SKM-1 (cell line): ENCODE measurements at regions not wholly inside any gene's neighbourhood (a gene's known extent, or its start where the extent isn't known, plus 50 kb on each side); places are given as distances from the start of the nearest gene placed in this dataset.

Experiments used
- DNase-seq: peaks from one replicate; lab custom pipeline; 2025; ENCODE audit not compliant: unreplicated experiment; lab: John Stamatoyannopoulos, UW

DNA sequence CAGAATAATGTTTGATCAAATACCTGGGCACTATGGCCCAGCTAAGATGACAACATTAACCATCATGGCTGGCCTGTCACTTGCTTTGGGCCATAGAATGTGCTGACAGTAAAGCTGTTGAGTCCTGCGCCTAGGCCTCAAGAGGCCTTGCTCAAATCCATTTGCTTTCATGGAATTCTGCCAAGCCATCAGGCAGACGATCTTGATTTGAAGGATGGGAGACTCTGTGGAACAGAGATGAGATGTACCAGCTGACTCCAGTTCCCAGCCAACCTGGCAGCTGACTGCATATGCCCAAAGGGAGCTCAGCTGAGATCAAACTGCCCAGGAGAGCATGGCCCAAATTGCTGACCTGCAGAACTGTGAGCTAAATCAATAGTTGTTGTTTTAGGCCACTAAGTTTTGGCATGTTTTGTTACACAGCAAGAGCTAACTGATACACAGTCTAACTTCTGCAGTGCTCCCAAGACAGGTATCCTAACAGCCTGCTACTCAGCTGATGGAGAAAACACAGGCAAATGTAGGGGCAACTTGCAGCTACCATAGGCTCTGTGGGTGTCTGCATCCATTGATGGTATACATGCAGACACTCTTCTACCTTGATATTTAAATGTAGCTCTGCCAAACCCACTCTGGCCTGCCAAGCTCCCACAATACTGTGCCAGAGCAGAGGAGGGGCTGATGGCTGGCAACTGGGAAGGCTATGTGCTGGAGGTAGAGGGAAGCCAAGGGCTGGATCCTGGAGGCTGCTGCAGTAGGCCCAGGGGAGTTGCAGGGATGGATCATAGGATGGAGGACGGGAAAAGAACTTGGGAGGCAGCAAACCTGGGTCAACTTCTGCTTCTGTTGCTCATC, 55.2 kb upstream of the RNF24 start:
- DNase-seq: no peak

DNA sequence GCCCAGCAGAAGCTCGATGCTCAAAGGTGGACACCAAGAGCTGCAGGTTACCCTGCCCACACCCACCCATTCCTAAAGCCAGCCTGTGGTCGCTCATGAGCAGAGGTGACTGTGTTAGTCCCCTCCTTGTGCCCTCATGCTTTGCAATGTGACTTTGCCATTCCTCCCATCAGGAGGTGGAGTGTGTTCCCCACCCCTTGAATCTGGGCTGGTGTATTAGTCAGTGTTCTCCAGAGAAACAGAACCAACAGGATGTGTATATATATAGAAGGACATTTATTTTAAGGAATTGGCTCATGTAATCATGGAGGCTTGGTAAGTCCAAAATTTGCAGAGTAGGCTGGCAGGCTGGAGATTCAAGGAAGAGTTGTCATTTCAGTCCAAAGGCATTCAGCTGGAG, 54.4 kb upstream of the RNF24 start:
- no peak for DNase-seq

DNA sequence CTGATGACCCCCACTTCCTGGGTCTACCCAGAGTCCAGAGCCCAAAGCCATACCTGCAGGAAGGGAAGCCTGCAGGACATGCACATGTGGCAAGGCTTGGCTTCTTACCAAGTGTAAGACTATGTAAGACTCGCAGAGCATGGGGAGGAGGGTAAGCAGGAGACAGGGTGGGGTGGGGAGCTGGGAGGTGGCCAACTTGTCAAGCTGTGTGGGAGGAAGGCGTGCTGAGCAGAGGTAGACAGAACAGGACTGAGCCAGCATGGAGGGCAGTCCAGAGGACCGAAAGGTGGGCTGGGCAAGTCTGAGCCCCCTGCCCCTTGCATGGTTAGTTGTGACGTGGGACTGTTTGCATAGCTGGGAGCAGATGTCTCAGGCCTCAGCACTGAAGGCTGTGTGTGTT, 53.4 kb upstream of the RNF24 start:
- no peak for DNase-seq

DNA sequence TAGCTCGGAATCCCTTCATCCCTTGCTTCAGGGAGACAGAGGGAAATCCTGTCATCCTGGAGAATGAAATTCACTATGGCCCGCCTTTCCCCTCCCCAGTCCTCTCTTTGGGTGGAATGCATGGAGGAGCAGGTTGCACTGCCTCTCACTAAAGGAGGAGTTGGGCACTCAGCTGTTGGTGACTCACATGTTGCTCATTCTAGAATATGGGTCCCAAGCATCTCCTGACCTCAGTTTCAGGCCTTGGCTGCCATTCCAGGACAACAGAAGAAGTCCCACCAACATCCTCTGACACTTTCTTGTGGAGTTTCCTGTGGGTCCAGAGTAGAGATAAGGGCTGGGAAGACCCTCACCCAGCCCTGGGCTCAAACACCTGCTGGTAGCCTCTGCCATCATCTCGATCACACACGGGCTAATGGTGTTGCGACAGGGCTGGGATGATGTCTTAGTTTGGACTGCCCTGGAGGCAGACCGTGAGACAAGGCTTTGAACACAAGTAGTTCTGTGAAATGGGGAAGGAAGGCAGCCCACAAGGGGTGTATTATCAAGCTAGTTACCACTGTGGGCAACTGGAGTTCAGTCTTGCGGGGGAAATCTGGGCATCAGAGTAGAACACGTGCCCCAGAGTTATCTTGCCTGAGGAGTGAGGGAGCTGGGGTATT, 52.4 kb upstream of the RNF24 start:
- no peak for DNase-seq

DNA sequence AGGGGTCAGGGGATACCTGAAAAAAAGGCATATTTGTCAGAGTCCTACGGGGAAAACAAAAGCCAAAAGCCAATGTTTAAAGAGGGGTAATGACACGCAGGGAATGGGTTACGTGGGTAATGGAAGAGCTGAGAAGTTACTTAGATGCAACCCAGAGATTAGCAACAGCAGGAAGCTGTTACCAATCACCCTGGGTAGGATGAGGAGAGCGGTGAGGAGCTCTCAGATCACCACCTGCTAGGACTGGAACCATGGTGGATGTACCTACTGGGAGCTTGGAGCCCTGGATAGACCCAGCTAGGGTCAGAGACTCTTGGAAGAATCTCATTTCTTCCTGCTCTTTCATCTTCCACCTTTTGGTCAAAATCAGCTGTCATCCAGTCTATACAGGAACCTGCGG, 51.2 kb upstream of the RNF24 start:
- no peak for DNase-seq

DNA sequence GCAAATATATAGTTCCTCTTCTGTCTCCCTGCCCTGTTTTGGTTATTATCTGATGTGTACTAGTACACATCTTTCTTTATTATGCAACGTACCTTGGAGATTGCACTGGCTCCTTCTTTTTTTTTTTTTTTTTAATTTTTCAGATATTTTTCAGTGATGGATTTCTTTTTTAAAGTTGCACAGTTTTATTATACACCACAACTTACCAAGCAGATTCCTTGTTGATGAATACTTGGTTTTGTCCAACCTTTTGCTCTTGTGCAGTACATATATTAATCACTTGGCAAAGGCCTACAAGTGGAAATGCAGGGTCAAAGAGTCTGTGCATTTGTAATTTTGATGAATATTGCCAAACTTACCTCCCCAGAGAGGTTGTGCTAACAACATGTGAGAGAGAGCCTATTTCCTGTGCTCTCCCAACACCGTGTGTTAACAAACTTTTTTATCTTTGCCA, 50.1 kb upstream of the RNF24 start:
- no peak for DNase-seq
